Tongue (tissue), 1 donor: ENCODE measurements at regions not wholly inside any gene's neighbourhood (a gene's known extent, or its start where the extent isn't known, plus 50 kb on each side); places are given as distances from the start of the nearest gene placed in this dataset.
"Not testable (repeated sequence)": the region's sequence is repeated elsewhere in the genome, so short reads cannot be mapped to it uniquely, and the experiment has no call there.

Experiments used
- DNase-seq: peaks from one replicate; pipeline ENCODE4 v3.0.0-alpha.2; 2015

GRCh38 chr11:116666673-116667249 is 106.0 kb downstream of the BUD13 start:
- DNase-seq, result not testable (repeated sequence)

- no peak for DNase-seq
Observed at GRCh38 chr11:116665523-116665922, 107.3 kb downstream of the BUD13 start.

GRCh38 chr11:116661056-116661455 is 111.7 kb downstream of the BUD13 start:
- no peak for DNase-seq

GRCh38 chr11:116660011-116660410 is 112.8 kb downstream of the BUD13 start:
- DNase-seq, result no peak

GRCh38 chr11:116658876-116659535 is 113.8 kb downstream of the BUD13 start:
- no peak for DNase-seq

- no peak for DNase-seq
Observed at GRCh38 chr11:116657842-116658825, 114.7 kb downstream of the BUD13 start.

- DNase-seq, result no peak
Observed at GRCh38 chr11:116656011-116656410, 116.8 kb downstream of the BUD13 start.

- DNase-seq, result no peak
Observed at GRCh38 chr11:116654526-116654925, 118.3 kb downstream of the BUD13 start.

GRCh38 chr11:116653206-116653605 is 119.6 kb downstream of the BUD13 start:
- no peak for DNase-seq

GRCh38 chr11:116651737-116652237 is 121.0 kb downstream of the BUD13 start:
- DNase-seq, result no peak

GRCh38 chr11:116651098-116651736 is 121.6 kb downstream of the BUD13 start:
- DNase-seq, result no peak

- no peak for DNase-seq
Observed at GRCh38 chr11:116650052-116650451, 122.7 kb downstream of the BUD13 start.

- no peak for DNase-seq
Observed at GRCh38 chr11:116649268-116649667, 123.5 kb downstream of the BUD13 start.

GRCh38 chr11:116648247-116649174 is 124.3 kb downstream of the BUD13 start:
- DNase-seq, result no peak

- DNase-seq, result no peak
Observed at GRCh38 chr11:116647305-116648080, 125.3 kb downstream of the BUD13 start.

- no peak for DNase-seq
Observed at GRCh38 chr11:116646191-116646590, 126.6 kb downstream of the BUD13 start.

GRCh38 chr11:116644941-116645305 is 127.9 kb downstream of the BUD13 start:
- DNase-seq, result no peak

- DNase-seq, result no peak
Observed at GRCh38 chr11:116644201-116644940, 128.4 kb downstream of the BUD13 start.

GRCh38 chr11:116643521-116643920 is 129.3 kb downstream of the BUD13 start:
- DNase-seq, result no peak

- DNase-seq, result no peak
Observed at GRCh38 chr11:116642902-116643301, 129.9 kb downstream of the BUD13 start.
